ENCODE measurements at regions not wholly inside any gene's neighbourhood (a gene's known extent, or its start where the extent isn't known, plus 50 kb on each side); places are given as distances from the start of the nearest gene placed in this dataset.

GRCh38 chr5:56640763-56641406 lies 174.5 kb upstream of the MAP3K1 start:
- POLR2A ChIA-PET: no interaction called here
- CTCF ChIA-PET: interaction anchor here (1.2 kb wide), 1 partner anchor 46 kb away, joined by 3 read pairs; no protein-coding TSS in a partner anchor
- no peak for TF ChIP-seq CTCF (IDR thresholded peaks at IDR 0.05; ENCODE audit: control extremely low read depth, extremely low read depth, low read depth, missing control alignments)
- DNase-seq (ENCODE audit: extremely low spot score): peak; percentile 27

- no peak for DNase-seq (ENCODE audit: extremely low spot score)
- no peak for TF ChIP-seq CTCF (IDR thresholded peaks at IDR 0.05; ENCODE audit: control extremely low read depth, extremely low read depth, low read depth, missing control alignments)
- POLR2A ChIA-PET: no interaction called here
- CTCF ChIA-PET: interaction anchor here (1.0 kb wide), 1 partner anchor 161 kb away, joined by 3 read pairs; no protein-coding TSS in a partner anchor
These were observed 175.9 kb upstream of the MAP3K1 start for GRCh38 chr5:56639476-56639875.

GRCh38 chr5:56638768-56639238 lies 176.5 kb upstream of the MAP3K1 start:
- CTCF ChIA-PET: no interaction called here
- POLR2A ChIA-PET: no interaction called here
- no peak for TF ChIP-seq CTCF (IDR thresholded peaks at IDR 0.05; ENCODE audit: control extremely low read depth, extremely low read depth, low read depth, missing control alignments)
- DNase-seq (ENCODE audit: extremely low spot score): no peak

GRCh38 chr5:56638061-56638621 lies 177.2 kb upstream of the MAP3K1 start:
- TF ChIP-seq CTCF (IDR thresholded peaks at IDR 0.05; ENCODE audit: control extremely low read depth, extremely low read depth, low read depth, missing control alignments): no peak
- CTCF ChIA-PET: no interaction called here
- no peak for DNase-seq (ENCODE audit: extremely low spot score)
- POLR2A ChIA-PET: no interaction called here

GRCh38 chr5:56637321-56637920 lies 177.9 kb upstream of the MAP3K1 start:
- no peak for DNase-seq (ENCODE audit: extremely low spot score)
- ChIA-PET CTCF (no interaction called here), POLR2A (no interaction called here)
- TF ChIP-seq CTCF (IDR thresholded peaks at IDR 0.05; ENCODE audit: control extremely low read depth, extremely low read depth, low read depth, missing control alignments): no peak

GRCh38 chr5:56633950-56634349 lies 181.4 kb upstream of the MAP3K1 start:
- no peak for TF ChIP-seq CTCF (IDR thresholded peaks at IDR 0.05; ENCODE audit: control extremely low read depth, extremely low read depth, low read depth, missing control alignments)
- ChIA-PET POLR2A (no interaction called here), CTCF (interaction anchor here (1.0 to 1.6 kb wide), 4 partner anchors 9 to 35 kb away, joined by 3 to 4 read pairs (median 4); no protein-coding TSS in a partner anchor)

More at GRCh38 chr5:56633950-56634349, 181.4 kb upstream of the MAP3K1 start:
- DNase-seq (ENCODE audit: extremely low spot score): no peak

Measured in GM10248 (cell line).